WERI-Rb-1 (cell line): ENCODE measurements at regions not wholly inside any gene's neighbourhood (a gene's known extent, or its start where the extent isn't known, plus 50 kb on each side); places are given as distances from the start of the nearest gene placed in this dataset.

Source experiments
- DNase-seq: peaks from one replicate; pipeline ENCODE4 v3.0.0-alpha.2; 2020
- H3K27ac ChIP-seq: fragments of 250-450 bp; sonication (Bioruptor Pico); 2 replicates; pipeline ENCODE4 v1.5.1; 2020; ENCODE audit warnings: mild to moderate bottlenecking, moderate library complexity
- H3K27me3 ChIP-seq: fragments of 250-450 bp; sonication (Bioruptor Pico); 2 replicates; pipeline ENCODE4 v1.5.1; 2021; ENCODE audit warnings: mild to moderate bottlenecking, low read depth, moderate library complexity; ENCODE audit not compliant: insufficient read depth, severe bottlenecking
- H3K36me3 ChIP-seq: fragments of 250-450 bp; sonication (Bioruptor Pico); 2 replicates; pipeline ENCODE4 v1.5.1; 2020; ENCODE audit warnings: mild to moderate bottlenecking, moderate library complexity
- H3K4me3 ChIP-seq: 2 replicates; pipeline ENCODE4 v1.5.1; 2011; ENCODE audit warnings: low read depth, mild to moderate bottlenecking, control low read depth, low read length
- H3K9me3 ChIP-seq: fragments of 250-450 bp; sonication (Bioruptor Pico); 2 replicates; pipeline ENCODE4 v1.5.1; 2021; ENCODE audit warnings: mild to moderate bottlenecking, moderate library complexity; ENCODE audit not compliant: severe bottlenecking
- CTCF ChIP-seq: IDR thresholded peaks from 2 replicates; pipeline ENCODE4 v1.5.1; 2011; ENCODE audit warnings: low read depth, mild to moderate bottlenecking, control low read depth, inconsistent platforms, low read length

GRCh38 chr11:26783997-26784396 lies 62.1 kb upstream of the SLC5A12 start:
- no peaks in the 10 kb centered on the region for H3K9me3 ChIP-seq
- no peaks in the 10 kb centered on the region for H3K36me3 ChIP-seq
- no peak overlapping the region for H3K27ac ChIP-seq
- no peaks in the 10 kb centered on the region for H3K27me3 ChIP-seq
- no peak for DNase-seq
- no peak overlapping the region for H3K4me3 ChIP-seq
- TF ChIP-seq CTCF, result no peak

GRCh38 chr11:26790738-26791137 lies 68.9 kb upstream of the SLC5A12 start:
- DNase-seq, result no peak
- no peaks in the 10 kb centered on the region for H3K36me3 ChIP-seq
- H3K27me3 ChIP-seq, result no peaks in the 10 kb centered on the region
- H3K9me3 ChIP-seq, result no peaks in the 10 kb centered on the region
- TF ChIP-seq CTCF, result no peak
- H3K4me3 ChIP-seq, result no peak overlapping the region
- no peak overlapping the region for H3K27ac ChIP-seq

GRCh38 chr11:26792941-26793340 lies 71.1 kb upstream of the SLC5A12 start:
- TF ChIP-seq CTCF, result no peak
- no peak overlapping the region for H3K27ac ChIP-seq

GRCh38 chr11:26793487-26793886 lies 71.6 kb upstream of the SLC5A12 start:
- H3K27ac ChIP-seq, result no peak overlapping the region
- no peaks in the 10 kb centered on the region for H3K27me3 ChIP-seq
- TF ChIP-seq CTCF, result no peak
- no peak for DNase-seq
- H3K36me3 ChIP-seq, result no peaks in the 10 kb centered on the region
- H3K4me3 ChIP-seq, result no peak overlapping the region
- no peaks in the 10 kb centered on the region for H3K9me3 ChIP-seq

More at GRCh38 chr11:26792941-26793340, 71.1 kb upstream of the SLC5A12 start:
- Histone ChIP-seq H3K9me3 (no peaks in the 10 kb centered on the region), H3K4me3 (no peak overlapping the region), H3K36me3 (no peaks in the 10 kb centered on the region), H3K27me3 (no peaks in the 10 kb centered on the region)
- no peak for DNase-seq

- TF ChIP-seq CTCF, result no peak
- no peaks in the 10 kb centered on the region for H3K9me3 ChIP-seq
- DNase-seq, result no peak
- no peaks in the 10 kb centered on the region for H3K36me3 ChIP-seq
- H3K4me3 ChIP-seq, result no peak overlapping the region
- H3K27ac ChIP-seq, result no peak overlapping the region
- peaks cover 1% of the 10 kb centered on the region for H3K27me3 ChIP-seq
Measured at GRCh38 chr11:26801601-26802000, 79.7 kb upstream of the SLC5A12 start.

- H3K27ac ChIP-seq, result no peak overlapping the region
- TF ChIP-seq CTCF, result no peak
- DNase-seq, result no peak
- no peaks in the 10 kb centered on the region for H3K36me3 ChIP-seq
- no peaks in the 10 kb centered on the region for H3K9me3 ChIP-seq
- H3K4me3 ChIP-seq, result no peak overlapping the region
- H3K27me3 ChIP-seq, result peaks cover 18% of the 10 kb centered on the region
Measured at GRCh38 chr11:26805001-26805400, 83.1 kb upstream of the SLC5A12 start.
